ENCODE measurements at regions not wholly inside any gene's neighbourhood (a gene's known extent, or its start where the extent isn't known, plus 50 kb on each side); places are given as distances from the start of the nearest gene placed in this dataset.

DNA sequence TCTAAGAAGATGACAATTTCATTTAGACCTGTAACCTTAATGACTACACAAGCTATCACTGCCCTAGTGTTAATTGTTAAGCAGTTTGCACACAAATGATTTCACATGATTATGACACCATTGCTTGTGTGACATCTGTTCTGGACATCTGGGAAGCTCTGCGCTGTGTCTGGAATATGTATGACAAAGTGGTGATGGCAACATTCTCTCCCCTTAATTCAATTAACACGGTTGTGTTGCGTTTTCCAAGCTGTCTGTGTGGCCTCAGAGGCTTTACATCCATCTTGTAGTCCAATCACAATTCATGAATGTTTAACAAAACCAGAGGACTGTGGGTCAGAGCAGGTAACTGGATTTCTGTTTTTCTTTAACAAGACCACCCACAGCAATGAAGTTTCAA lies 204.4 kb downstream of the COG6 start:
- no peak for DNase-seq

DNA sequence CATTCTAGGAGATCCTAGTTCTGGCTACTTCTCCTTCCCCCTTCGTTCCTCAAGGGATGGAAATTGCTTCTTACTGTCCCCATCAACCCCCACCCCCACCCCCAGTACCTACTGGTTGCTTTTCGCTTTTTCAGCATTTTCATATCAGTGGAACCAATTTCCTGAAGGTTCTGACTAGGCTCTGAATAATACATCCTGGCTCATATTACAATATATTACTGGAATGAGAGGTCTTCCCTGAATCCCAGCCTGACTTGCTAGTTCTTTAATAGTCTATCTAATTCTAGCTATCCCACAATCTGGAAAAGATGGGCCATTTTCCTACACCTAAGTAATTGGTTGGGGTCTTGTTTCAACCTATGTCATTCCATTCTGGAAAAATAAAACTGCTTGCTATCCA lies 207.4 kb downstream of the COG6 start:
- DNase-seq = no peak

DNA sequence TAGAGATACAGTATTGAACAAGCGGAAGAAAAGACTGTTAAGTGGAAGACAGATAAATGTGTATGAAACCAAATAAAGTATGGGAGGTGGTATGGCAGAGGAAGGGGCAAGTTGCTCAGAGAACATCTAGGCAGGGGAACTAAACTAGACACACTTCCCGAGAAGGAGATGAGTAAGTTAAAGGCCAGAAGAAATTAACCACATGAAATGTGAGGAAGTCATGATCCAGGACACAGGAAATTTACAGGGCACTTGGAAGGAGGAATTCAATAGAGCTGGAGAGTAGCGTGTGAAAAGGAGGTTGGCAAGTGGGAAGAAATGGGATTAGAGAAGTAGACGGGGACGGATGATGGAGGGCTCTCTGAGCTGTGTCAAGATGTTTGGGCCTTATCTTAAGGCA lies 208.8 kb downstream of the COG6 start:
- no peak for DNase-seq

DNA sequence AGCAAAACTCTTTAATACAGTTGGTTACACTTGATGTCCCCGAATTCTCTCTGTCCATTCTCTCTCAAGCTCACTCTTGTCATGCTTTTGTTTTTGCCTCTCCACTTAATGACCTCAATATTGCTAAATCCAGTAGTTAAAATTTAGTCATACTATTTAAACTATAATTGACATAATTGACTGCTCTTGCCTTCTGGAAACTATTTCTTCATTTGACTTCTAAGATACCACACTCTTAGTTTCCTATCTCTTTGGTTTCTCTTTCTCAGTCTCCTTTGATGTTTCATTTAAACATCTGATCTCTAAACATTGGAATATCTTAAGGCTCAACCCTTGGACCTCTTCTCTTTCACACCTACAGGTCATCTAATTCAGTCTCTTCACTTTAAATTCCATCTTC lies 211.3 kb downstream of the COG6 start:
- no peak for DNase-seq

DNA sequence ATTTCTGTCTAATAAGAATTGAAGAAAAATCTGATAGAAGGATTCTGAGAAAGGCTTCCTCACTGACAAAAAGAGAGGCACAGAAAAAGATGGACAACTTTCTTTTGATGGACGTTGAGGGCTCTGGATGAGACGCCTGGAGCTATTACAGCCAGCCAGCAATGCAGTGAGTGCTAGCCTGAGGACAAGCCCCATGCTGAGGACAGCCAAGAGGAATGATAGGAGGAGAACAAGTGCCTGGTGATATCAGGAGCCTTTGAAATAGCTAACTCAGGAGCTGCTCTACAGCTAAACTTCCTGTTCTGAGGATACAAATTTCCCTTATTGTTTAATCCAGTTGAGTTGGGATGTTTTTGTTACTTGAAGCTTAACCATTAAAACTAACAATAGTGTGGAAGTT lies 212.3 kb downstream of the COG6 start:
- no peak for DNase-seq

DNA sequence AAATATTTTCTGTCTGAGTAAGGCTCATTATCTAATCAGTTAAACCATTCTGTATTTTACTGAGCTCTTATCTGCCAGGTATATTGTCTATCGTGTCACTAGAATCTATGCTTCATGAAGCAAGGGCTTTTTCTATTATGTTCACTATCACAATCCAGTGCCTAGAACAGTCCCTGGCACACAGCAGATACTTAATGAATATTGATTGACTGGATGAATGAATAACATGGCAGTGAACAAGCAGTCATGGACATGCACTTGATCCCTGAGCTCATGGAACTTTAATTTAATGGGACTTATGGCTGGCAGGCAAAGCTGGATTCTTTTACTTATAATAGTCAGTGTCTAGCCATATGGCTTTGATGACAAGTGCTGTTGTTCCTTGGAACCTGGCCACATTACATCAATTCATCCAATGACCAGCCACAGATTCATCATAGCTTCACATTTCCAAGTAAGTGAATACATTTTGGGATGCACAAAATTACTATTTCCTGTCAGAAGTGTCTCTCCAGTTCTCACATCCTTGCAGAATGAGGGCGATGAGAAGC lies 214.8 kb downstream of the COG6 start:
- DNase-seq = no peak

DNA sequence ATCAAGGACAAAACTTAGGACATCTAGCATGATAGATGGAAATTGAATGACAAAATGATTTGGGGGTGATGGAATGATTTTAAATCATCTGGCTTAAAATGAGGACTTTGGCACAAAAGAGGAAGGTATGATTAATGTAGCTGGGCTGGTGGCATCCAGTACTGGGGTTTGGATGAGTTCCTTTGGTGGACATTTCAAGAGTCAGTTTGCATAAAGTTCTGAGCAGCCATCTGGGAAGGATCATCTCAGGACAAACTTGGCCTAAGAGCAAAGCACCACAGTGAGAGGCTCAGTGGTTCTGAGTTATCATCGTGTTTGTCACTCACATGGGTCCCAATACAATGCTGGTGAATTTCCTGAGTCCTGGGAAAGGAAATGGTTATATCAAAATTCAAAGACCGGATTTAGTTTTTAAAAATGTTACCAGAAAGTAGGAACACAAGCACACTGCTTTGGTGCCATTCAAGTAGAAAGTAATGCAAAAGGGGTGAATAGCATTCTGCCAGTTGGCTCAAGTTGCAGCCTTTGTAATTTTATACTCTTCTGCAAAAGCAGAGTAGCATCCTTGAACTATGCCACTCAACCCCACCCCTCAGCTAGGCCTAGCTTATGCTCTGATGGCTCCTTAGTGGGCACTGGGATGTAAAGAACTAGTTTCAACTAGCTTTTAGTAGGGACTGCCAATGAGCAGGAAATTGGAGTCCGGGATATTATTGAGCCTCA lies 219.0 kb downstream of the COG6 start:
- no peak for DNase-seq

DNA sequence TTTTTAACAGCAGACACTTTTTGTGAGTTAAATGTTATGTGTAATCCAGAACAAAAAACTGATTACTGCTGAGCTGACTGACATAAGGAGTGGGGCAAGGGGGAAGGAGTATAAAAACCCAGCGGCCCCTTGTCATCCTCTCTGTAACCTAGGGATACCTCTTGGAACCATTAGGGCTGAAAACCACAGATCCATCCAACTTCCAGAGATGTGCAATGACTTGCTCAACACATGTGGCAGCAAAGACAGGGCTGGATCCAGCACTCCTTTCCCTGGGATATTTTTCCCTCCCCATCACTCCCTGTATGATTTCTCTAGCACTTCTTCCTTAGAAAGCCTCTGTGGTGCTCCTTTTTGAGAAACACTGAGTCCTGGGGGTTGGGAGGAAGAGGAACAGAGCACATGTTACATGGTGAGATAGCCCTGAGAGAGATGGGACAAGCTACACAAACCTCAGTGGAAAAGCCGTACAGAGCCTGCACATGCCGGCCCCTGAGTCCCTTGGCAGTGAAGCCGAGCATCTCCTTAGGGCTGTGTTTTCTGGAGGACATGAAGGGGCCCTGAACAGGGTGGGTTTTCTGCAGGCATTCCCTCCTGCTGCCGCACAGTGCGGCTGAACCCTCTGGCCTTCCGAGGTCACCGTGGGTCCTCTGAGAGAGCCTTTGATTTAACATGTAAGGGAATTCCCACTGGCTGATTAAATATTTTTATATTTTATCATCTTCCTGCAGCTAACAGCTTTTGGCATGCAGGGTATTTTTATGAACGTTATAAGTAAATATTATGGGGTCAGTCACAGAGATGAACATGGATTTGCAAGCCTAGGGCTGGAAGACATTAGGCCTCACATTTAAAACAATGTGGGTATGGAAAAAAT lies 219.9 kb downstream of the COG6 start:
- no peak for DNase-seq

DNA sequence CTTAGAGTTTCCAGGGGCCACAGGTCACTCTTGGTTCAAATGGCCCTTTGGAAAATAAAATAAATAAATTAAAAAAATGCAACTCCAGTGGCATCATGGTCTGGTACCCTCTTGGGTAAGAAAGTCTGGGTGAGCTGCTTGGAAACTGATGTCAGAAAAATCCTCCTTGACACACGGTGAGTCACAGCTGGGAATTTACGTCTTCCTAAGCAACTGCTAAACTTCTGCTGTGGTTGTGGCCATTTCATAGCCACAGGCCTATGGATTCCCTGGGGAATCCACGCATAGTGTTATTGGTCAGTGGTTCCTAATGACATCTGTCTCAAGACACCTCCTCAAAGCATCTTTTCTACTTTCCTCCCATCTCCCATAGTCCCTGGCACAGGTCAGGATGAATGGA lies 220.8 kb downstream of the COG6 start:
- peak; percentile 77 for DNase-seq

DNA sequence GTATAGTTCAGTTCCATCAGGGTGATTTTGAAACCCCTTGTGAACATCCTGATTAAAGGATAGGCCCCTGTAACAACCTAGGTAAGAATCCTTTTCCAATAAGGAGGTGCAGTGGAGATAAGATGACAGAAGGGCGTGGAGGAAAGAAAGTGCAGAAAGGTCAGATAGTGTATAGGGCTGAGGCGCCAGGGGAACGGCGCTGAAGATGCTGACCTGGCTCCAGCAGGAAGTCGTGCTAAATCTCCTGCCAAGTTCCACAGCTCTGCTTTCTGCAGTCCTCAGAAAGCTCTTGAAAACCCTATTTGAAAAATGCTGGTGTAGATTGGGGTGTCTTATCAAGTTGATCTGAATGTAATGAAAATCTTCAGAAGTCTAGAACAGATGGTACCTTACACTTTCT lies 221.7 kb downstream of the COG6 start:
- DNase-seq = no peak

DNA sequence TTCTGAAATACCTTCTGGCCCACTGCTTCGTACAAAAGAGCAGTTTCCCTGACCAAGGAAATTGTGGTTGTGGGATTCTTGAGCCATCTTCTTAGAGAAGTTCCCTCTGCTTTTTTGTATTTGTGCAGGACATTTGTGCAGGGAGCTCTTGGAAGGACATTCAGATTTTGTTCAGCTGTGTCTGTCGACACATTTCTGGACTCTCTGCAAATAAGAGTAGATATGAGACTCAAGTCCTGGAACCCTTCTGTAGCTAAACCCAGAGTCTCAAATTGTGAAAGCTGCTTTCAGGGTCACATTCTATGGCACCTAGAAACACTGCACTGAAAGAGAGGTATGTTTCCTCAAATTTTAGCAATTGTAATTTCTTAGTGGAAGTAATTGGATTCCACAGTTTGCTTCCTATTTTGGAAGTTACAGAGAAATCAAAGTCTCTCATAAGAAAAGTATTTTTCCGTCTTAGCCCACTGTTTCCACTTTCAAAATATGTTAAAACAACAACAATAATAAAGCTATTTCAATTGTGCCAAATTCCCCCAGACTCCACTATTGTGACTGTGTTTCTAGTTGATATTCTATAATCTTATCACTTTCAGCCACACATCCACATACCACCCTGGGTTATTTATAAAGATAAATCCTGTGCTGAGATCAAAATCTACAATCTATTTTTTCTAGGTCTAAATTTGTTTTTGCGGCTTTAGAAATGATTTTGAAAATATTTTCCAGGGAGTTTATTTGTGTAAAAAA lies 224.0 kb downstream of the COG6 start:
- no peak for DNase-seq

DNA sequence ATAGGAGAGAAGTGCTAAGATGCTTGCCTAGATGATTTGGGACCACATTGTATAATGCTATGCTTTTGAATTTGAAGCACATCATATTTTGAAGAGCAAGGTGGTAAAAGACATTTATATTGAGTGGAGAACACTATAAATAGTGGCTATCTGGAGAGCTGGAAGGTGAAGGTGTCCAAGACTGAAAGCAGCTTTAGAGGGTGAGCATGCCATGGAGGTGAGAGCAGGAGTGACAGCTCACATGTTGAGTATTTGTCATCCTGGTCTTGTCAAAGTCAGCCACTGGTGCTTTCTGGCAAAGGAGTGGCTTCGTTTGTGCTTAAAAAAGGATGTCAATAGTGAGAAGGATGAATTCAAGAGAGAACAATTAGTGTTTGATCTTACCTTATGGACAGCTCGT lies 225.9 kb downstream of the COG6 start:
- no peak for DNase-seq

DNA sequence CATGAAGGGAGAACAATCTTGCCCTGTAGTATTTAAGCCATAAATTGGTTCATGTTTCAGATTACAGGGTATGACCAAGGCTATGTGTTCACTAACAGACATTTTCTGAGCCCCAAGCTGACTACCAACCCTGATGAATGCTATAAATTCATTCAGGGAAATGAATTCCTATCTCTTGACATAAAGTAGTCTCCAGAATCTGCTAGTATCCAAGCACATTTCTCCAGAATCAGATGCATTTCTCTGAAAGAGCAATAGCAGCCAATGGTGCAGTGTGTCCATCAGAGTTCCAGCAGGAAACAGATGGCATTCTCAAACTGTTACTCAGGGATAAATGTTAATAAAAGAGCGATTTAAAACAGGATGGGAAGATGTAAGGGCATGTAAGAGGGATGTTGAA lies 226.4 kb downstream of the COG6 start:
- peak; percentile 24 for DNase-seq

DNA sequence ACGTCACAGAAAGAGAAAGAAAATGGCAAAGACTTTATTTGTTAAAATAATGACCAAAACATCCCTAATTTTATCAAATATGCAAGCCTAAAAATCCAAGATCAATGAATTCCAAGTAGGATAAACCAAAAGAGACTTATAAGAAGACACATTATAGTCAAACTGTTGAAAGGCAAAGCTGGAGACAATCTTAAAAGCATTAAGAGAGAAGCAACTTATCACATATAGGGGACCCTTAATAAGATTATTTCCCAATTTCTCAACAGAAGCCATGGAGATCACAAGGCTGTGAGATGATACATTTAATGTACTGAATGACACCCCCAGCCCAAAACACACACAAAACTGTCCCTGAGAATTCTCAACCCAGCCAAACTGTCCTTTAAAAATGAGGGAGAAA lies 228.7 kb downstream of the COG6 start:
- DNase-seq = no peak

DNA sequence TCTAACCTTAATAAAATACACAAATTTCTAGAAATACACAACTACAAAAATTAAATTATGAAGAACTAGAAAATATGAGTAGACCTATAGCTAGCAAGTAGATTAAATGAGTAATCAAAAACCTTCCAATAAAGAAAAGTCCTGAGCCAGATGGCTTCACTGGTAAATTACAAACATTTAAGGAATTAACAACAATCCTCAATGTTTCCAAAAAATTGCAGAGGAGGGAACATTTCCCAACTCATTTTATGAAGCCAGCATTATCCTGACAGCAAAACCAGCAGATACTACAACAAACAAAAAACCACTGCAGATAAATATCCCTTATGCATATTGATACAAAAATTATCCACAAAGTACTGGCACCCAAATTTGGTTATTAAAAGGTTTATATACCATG lies 230.9 kb downstream of the COG6 start:
- no peak for DNase-seq

DNA sequence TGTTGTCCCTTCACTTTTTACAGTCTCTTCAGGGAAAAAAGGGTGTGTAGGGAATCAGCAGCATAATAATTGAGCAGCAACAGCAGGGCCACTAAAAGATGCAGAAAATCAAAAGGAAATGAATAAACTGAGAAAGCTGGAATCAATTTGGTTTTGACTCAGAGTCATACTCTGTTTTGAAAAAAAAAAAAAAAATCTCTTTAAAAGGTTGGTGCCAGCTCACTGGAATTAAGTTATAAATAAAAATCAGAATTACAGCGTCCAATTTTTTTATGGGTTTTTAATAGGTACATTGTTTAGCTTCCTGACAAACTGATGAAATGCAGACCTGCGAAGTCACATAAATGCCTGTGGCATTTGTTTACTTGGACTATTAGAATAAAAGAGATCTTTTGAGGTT lies 231.9 kb downstream of the COG6 start:
- DNase-seq = no peak

DNA sequence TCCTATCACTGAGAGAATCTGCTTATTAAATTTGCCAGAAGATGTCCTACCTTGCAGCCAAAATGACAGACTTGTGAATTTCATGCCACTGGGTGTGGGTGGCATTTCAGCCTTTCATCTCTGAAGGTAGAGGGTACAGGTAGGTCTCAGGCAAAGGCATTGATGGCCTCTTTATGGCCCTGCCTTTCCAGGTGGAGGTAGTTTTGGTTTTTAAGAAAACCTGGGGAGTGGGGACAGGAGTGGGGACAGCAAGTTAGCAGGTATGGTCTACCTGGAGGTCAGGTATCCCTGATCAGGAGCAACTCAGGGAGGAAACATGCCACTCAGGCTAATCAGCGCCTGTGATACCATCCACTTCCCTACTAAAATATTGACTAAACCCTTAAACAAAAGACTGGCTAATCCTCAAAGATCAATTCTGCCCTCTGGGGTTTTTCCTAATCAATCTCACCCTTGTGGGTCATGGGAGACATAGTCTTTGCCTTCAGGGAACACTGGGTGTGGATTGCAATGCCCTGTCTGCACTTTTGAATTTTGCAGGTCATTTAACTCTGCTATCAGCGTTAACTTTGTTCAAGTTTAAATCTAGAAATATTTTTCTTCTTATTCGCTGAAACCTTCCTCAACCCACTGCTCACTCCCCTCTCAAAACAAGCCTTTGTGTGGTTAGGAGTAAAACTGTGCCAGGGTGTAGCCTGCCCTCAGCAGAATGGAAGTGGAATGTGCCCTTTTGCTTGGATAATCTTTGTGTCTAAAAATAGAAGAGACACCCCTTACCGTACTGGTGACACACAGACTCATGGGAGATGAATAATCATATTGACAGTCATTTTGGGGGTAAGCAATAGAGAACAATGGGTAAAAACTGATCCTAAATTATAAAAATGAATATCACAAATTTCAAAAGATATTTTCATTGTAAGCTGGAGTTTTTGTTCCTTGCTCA lies 233.7 kb downstream of the COG6 start:
- peak; percentile 6 for DNase-seq

DNA sequence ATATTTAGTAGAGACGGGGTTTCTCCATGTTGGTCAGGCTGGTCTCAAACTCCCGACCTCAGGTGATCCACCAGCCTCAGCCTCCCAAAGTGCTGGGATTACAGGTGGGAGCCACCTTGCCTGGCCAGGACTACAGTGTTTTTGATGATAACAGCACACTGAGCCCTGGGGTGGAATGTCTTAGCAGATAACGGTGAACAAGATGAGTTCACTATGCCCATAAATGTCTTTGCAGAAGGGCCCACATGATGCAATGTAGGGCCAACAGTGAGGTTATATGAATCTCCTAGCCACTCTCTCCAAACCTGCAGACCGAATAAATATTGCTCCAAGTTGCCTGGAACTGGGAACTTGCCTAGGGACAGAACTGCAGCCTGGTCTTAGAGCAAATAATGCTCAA lies 235.1 kb downstream of the COG6 start:
- no peak for DNase-seq

DNA sequence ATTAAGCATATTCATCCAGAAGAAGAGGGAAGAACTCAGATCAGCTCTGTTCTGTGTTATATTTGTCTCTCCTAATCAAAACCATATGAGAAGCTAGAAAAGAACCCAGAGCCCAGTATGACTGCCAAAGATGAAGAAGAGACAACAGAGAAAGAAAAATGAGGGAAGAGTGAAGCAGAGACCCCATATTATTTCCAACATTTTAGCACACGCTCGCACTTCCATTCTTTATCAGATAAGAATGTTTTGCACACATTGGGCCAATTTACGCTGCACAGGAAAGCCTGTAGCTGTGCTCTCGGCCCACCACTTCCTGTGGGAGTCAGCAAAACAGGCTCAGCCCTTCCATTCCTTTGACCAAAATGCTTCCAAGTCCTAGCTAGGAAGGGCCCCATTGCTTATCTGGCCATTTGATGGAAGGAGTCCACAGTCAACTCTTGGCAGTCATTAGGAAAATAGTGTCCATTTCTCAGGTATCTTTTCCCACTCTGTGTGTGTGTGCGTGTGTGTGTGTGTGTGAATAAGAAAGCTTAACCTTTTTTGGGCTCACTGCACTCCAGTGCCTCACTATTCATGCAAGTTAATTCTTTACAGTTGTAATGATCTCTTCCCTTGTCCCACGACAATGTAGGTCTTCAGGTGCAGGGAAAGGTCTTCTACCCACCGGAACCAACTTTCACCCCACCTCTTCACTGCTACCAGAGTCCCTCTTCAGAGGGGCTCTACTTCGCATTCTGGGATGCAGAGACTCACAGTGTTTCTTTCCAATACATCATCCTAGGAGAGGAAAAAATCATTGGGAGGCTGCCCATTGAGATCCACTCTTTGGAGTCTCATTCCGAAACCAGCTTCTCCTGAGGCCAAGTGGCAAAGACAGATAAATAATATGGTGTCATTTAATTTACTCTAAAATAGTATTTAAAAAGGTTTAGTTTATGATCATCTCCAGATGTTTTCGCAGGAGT lies 237.5 kb downstream of the COG6 start:
- no peak for DNase-seq

DNA sequence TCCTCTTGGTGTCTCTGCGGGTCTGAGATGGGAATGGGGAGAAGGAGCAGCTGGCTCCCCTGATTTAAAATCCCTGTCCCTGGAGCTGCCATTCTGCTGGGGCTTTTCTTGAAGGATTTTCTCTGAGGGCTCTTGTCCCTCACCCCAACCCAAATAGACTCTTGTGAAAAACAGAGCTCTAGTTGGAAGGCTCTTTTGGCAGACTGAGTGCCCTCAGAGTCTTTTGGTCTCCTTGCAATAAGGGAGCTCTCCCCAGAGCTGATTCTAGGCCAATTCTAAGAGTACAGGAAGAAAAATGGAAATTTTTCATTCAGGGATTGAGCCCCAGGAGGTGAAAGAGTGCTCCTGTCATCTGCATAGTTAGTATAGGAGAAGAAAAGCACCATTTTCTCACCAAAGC lies 238.3 kb downstream of the COG6 start:
- DNase-seq = no peak

DNA sequence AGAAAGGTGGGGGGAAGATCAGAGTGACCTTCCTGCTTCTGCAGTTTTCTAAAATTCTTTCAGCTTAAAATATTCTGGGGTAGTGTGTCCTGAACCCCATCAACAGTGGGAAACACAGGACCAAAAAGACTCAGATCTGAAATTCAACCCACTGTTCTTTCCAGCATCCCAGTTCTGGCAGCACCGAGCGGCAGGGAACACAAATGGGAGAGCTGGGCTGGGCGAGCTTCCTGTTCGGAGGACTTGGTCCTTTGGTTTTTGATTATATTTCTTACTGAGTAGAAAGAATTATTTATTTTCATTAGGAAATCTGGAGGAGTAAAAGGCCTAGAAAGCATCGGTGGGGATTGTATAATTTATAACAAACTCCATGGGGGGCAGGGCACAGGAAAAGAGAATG lies 239.1 kb downstream of the COG6 start:
- DNase-seq = no peak
